SW 1271 (cell line): ENCODE measurements at regions not wholly inside any gene's neighbourhood (a gene's known extent, or its start where the extent isn't known, plus 50 kb on each side); places are given as distances from the start of the nearest gene placed in this dataset.
"Not testable (repeated sequence)": the region's sequence is repeated elsewhere in the genome, so short reads cannot be mapped to it uniquely, and the experiment has no call there.

Source experiments
- DNase-seq, 2 experiments: peaks; one replicate each; lab custom pipeline; 2025; lab: John Stamatoyannopoulos, UW

DNA sequence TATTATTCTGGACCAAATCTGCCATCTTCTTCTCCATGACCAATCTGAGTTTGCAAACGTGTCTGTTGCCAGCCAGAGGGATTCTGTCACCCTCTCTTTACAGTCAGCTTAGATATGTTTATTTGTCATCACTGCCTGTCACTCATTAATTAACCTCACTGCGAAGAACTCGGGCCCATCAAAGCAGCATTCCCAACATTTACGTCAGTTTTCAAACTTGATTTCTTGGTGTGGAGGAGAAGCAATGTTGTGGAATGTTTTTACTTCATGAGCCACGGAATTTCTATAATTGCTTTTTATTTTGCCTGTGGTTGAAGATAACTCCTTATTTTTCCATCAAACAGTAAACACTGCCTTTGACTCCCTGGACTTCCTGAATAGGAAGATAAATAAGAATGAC, 91.8 kb upstream of the CNKSR3 start:
- no peak for DNase-seq

DNA sequence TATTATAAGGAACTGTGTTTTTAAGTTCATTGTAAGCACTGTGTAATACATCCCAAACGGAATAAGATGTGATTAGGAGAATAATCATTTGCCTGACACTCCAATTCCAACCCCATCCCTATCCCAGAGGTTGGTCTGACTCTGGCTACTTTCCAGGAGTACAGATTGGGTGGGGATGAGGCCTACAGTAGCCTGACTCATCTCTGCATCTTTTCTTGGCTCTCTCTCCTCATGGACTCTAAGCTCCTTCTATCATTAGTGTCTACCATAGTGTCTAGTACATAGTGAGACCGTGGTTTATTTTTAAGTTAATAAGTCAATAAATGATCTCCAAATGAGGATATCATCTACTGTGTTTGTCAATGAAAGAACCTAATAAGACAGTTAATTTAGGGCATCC, 92.2 kb upstream of the CNKSR3 start:
- DNase-seq = no peak

DNA sequence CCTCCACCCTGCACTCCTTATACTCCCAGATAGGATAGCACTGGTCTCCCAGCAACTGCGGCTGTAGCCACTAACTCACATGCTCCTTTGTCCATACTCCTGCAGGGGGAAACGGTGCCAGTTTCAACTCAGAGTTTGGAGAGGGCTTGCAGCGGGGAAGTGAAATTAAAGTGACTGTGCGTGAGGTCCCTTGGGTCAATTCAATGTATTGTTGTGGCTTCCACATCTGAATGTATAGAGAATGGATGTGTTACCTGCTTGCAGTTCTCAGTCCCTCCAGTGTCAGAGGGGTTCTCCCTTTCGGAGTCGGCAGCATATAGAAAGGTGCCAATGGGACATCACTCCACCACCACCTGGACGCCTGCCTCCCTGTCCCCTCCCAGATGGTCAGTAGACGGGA, 93.6 kb upstream of the CNKSR3 start:
- no peak for DNase-seq

DNA sequence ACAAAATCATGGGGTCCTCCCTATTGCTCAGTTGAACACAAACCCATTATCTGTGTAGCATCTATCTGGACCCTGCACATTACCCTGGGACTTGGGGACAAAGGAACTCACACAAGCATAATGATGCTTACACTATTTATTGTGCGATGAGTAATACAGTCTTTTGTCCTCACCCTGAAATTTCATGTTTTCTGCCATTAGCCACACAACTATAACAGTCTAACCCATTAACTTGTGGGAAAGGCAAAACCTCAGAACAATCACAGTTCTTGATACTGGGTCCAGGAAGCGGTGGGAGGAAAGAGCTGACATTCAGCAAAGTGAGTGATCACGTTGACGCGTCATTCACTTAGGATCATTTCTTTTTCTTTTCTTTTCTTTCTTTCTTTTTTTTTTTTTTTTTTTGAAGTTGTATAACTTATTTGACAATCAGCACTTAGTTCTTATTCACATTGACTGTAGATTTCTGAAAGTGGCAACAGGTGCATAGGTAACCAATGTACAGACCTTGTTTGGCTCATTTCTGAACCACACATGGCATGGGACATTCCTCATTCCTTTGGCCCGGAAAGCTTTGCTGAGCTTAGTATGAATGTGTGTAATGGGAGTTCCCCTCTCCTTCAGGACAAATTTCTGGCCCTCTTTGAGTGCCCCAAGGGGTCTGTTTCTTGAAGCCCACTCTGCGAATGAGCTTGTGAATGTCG, 94.8 kb upstream of the CNKSR3 start:
- no peak for DNase-seq

DNA sequence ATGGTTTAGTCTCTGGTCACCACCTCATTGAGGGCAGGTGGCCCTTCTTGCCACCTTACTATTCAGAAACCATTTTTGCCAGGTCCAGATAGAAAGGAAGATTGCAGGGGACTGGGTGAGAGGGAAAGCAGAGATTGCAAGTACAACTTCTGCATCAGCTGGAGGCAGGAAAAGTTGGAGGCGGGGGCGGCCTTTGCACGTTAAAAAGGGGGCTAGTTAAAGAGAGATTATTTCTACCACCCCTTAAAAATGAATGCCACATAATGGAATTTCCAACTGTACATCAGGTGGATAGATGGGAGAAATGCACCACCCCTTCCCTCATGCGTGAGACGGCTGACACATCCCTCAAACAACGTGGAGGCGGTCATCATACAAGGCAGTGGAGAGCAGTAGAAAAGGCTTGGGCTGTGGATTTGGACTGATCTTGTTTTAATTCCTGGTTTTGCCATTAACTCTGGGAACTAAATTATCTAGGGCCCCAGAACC, 95.4 kb upstream of the CNKSR3 start:
- DNase-seq = no peak

DNA sequence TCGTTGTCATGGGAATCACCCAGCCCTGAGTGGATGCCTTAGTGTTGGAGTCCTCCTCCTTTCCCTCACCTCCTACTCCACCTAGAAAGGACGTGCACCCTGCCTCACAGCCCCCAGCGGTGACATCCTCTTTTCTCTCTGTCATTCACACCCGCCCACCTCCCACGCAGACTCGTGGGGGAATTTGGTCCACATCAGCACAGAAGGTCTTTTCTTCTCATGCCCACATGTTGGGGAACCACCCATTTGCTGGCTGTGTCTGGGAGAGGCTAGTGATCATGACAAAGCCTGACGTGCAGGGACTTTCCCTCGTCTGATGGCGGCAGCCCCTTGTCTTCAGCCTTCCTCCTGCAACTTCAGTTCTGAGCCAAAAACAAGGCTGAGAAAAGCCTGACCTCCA, 96.0 kb upstream of the CNKSR3 start:
- DNase-seq = no peak

DNA sequence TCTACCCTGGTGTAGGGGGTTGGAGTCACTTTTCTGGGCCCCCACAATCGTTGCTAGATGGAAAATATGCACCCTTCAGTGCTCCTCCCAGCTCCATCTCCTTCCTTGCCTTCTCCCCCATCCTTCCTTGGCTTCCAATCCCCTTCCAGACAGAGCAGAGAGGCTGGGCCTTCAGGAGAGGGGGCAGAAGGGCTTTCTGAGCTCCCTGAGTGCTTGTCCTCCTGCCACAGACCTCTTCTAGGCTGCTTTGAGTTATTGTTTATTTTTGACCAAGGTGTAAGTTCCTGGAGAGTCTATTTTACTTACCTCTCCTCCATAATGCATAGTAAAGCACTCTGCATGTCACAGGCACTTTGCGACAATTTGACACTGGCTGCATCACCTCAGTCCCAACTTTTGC, 96.4 kb upstream of the CNKSR3 start:
- DNase-seq = no peak

DNA sequence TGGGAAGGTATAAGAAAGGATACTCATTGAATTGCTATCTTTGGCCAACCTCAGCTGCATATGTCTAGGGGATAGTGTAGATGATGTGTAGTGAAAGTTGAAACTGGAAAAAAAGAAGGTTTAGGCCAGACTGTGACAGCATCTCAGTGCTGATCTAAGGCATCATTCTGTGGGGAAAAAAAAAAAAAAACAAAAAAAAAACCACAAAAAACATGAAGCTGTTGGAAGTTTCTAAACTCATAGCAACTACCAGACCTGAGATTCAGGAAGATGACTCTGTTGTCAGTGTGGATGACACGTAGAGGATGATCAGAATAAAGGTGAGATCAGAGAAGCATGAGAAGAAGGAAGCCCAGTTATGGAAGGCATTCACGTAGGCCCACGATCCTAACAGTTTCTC, 100.8 kb upstream of the CNKSR3 start:
- DNase-seq = no peak

DNA sequence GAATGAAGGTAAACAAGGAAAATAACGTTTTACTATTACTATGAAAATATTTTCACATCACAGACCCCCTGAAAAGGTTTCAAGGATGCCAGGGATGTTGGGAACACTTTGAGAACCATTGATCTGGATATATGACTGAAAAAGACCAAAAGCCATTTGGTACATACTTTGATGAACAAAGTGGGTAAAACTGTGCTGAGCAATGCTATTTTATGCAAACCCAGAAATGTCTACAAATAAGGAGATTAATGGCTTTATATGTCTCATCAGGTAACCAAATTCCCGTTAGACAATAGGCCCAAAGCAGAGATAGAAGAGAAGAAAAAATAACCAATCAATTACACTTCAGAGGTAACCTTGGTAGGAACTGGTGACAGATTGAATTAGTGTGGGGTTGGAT, 101.4 kb upstream of the CNKSR3 start:
- no peak for DNase-seq

DNA sequence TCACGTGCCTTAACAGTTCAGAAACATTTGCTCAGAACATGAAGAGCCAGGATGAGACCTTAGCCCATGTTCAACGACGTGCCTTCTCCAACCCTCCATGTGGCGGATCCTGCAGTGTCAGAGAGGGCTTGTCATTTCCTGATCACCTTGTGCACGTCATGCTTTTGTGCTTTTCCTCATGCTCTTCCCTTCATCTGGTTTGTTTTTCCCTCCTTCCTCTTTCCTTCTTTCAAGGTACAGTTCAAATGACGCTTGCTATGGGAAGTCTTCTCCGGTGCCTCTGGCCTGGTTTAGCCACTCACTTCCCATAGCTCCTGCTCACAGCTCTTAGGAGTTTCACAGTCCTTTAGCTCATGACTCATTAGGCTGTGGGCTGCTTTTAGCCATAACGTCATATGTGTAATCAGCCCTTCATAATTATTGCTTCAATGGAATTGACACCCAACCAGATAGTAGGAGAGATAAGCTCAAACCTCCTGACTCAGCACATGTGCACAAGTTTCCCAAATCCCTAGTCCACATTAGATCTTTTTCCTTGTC, 102.7 kb upstream of the CNKSR3 start:
- DNase-seq = no peak

DNA sequence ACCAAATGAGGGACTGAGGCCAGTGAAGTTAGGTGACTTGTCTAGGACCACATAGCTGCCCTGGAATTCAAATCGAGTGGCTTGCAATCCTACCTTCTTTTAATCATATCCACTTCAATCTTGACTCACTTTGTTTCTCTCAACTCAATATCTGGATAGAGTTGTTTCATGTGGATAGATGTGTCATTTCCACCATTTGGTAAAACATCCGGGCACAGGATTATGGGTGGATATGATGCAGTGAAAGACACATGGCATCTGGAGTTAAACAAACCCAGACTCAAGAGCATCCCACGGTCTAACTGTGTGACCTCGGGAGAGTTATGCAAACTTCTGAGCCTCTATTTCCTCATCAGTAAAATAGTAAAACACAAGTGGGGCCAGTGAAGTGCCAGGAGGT, 103.6 kb upstream of the CNKSR3 start:
- DNase-seq = no peak

DNA sequence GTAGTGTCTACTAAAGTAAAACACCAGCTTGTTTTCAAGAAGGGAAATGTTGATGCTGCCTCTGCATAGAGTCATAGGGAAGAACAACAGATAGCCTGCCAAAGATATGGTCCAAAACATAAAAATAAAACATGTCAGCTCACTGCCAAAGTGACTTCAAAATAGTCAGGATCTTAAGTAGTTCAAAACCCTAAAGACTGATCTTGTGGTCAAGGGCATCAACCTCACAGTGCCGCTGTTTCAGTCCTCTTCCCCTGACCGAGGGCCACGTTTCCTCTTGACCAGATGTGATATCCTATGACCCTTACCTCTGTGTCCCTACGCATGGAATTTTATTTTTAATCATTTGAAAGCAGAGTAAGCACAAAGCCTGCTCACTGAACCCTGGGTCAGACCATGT, 104.2 kb upstream of the CNKSR3 start:
- DNase-seq = no peak

DNA sequence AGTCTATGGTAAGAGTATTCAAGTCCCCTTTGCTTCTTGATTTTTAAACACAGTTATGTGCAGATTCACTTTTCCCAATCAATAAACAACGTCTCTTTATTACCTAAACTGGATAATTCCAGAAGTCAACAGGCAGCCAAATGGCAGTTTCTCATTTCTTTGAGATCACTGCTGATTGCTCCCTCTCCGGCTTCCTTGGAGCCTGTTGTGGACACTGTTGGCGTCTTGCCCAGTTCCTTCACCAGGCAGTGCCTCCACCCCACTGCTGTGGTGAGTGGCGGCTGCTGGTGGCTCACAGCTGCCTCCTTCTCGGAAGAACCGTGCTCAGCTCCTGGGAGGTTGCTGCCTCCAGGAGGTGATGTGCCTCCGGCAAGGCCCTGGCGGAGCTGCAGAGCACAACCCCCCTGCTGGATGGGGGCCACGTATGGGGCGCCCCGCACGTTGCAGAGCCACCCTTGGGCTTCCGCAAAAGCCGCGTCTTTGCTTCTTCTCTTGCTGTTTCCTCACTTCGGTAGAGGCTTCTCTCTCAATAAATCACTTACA, 105.1 kb upstream of the CNKSR3 start:
- no peak for DNase-seq

DNA sequence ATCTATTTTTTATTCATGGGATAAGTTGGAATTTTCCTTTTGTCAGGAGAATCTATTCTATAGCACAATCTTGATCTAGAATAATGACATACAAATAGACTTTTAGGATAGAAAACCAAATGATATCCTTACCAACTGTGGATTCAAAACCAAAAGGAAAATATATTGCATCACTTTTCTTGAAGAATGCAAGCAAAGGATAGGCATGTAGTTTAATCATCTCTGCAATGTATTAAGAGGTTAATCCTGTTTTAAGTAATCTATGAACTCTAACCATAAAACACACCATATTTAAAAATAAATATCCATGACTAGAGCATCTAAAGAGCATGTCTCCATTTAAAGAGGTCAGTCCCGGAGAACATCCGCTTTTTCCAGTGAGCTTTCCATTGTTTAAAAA, 106.7 kb upstream of the CNKSR3 start:
- no peak for DNase-seq

DNA sequence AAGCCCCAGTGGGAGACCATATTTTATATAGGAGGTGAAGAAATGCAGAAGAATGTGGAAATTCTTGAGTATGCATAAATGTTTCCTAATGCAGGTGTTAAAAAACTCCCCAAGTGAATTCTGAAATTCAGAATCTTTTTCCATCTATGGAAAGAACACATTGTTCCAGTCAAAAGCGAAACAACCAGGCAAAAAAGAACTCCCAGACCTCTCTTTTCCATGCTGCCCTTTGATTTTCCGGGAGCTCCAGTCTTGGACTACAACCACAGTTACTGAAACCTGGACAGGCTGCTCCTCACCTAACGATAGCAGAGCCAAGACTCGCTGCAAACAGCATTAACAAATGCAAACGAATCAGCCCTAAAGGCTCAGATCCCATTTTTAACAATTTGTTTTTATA, 108.7 kb upstream of the CNKSR3 start:
- DNase-seq = no peak

DNA sequence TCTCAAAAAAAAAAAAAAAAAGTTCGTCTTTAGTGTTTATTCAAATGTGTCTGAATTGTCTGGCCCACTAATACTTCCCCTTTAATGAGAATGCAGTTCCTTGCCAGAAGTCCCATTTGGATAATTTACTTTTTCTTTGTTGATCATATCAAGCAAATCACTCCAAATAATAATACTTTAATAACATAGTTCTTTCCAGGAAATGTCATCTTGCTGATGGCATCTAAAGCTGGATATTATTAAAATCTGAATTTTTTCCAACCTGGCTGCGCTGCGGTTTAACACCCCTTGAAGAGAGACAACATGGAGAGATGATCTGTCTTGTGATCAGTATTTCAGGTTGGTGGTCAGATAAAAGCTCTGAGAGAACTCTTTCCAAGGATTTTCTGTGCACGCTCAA, 111.2 kb upstream of the CNKSR3 start:
- no peak for DNase-seq

DNA sequence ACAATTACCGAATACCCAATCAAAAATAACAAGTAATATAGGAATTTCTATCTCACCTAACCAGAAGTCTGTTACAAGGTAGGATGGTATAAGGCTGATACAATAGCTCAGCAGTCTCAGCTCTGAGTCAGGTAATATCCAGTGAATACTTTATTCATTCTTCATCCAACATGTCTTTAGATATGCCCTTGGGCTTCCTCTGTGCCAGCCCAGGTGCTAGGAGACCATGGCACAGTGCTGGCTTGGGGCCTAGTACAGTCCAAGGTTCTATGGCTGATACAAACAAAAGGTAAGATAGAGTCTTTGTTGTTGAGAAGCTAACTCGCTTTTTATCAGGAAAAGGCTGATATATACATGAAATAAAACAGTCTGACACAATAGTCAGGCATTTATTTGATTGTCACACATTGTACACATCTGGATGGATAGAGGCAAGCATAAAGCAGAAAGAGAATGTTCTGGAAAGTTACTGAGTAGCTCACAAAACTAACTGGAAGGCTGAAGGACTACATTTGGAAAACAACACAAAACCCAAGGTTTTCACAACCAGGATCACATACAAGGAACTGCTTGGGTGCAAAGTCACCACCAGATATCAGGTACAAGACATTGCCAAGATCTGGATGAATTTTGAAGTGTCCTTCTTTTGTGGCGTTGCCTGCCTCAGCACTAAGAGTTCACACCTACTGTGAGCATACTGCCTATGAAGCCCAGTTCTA, 110.4 kb upstream of the SCAF8 start:
- DNase-seq = no peak

DNA sequence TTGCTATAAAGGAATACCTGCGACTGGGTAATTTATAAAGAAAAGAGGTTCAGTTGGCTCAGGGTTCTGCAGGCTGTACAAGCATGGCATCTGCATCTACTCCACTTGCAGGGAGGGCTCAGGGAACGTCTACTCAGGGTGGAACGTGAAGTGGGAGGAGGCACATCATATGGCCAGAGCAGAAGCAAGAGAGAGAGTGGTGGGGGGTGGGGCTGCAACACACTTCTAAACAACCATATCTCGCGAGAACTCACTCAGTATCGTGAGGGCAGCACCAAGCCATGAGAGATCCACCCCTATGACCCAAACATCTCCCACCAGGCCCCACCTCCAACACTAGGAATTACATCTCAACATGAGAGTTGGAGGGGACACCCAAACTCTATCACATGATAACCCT, 109.8 kb upstream of the SCAF8 start:
- no peak for DNase-seq

DNA sequence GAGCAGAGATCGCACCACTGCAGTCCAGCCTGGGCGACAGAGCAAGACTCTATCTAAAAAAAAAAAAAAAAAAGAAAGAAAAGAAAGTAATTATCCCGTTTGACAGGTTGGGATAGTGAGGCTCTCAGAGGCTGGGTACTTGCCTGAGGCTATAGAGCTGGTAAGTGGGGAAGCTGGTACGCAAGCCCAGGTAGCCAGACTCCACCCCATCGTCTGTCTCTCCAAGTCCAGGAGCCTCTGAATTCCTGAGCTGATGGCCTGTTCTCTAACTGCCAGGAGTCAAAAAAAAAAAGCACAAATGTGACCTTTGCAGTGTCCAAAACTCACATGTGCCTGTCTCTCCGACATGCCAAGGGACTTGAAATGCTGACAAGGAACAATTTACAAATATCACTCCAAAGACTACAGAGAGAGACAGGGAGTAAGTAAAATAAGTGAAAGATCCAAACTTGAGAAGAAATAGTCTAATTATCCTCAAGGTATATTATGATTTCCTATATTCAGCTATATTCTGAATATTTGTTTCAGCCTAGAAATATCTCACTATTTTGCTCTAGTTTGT, 109.1 kb upstream of the SCAF8 start:
- no peak for DNase-seq

DNA sequence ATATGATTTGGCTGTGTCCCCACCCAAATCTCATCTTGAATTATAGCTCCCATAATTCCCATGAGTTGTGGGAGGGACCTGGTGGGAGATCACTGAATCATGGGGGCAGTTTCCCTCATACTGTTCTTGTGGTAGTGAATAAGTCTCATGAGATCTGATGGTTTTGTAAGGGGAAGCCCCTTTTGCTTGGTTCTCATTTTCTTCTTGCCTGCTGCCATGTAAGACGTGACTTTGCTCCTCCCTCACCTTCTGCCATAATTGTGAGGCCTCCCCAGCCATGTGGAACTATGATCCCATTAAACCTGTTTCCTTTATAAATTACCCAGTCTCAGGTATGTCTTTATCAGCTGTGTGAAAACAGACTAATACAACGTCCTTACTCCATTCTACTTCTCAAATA, 108.5 kb upstream of the SCAF8 start:
- not testable (repeated sequence) for DNase-seq

DNA sequence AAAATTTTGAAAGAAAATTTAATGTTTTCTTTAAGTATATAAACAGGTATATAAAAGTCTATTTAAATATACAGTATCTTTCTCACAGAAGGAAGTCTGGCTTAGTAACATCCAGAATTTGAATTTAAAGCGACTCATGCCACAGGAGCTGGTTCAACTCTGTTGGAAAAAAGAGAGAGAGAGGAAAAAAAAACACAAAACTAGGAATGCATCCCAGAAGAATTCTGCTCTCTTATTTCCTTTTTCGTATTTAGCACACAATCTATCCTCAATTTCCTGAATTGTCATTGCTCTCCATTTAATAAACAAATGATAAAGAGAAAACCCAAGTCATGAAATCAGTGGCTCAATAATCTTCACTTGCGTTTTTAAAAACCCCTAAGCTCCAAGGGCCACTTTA, 107.5 kb upstream of the SCAF8 start:
- no peak for DNase-seq

DNA sequence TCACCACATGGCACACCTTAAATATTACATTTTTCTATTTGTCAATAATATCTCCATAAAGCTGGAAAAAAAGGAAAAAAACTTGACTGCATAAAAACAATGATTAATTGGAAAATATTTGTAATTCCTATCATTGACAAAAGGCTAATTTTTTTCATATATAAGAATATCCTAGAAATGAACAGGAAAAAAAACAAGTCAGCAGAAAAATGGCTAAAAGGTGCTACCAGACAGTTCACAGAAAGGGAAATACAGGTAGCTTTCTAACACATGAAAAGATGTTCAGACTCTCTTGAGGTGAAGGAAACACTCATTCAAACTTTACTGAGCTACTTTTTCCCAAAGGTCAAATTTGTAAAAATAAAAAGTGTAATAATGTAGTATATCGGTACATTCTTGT, 104.1 kb upstream of the SCAF8 start:
- no peak for DNase-seq

DNA sequence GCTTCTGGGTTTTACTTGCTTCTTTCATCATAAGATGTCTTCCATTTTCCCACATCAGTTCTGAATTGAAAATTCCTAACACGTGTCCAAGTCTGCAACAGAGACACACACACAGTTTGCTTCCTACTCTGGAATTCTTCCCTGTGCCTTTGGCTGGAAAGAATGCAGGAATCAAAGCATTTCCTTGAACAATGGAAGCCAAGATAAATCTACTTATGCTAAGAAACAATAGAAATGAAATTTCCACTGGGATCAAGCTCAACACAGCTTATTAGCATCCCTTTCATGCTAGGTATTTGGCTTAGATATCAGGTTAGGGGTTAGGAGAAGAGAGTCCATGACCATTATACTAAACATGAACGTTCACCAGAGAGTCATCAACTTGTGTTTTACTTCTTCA, 101.1 kb upstream of the SCAF8 start:
- DNase-seq = no peak
